ENCODE measurements at regions not wholly inside any gene's neighbourhood (a gene's known extent, or its start where the extent isn't known, plus 50 kb on each side); places are given as distances from the start of the nearest gene placed in this dataset.

- POLR2A ChIA-PET: interaction anchor here (0.6 to 1.3 kb wide), 4 partner anchors 32 to 1905 kb away, joined by 3 to 5 read pairs (median 4); no protein-coding TSS in a partner anchor
- CTCF ChIA-PET: interaction anchor here (0.8 to 3.9 kb wide), 11 partner anchors 10 to 189 kb away, joined by 3 to 14 read pairs (median 4); no protein-coding TSS in a partner anchor
- TF ChIP-seq CTCF (IDR thresholded peaks at IDR 0.05; ENCODE audit: control extremely low read depth, extremely low read depth, low read depth, missing control alignments): no peak
- no peak for DNase-seq (ENCODE audit: extremely low spot score)
These were observed 58.4 kb upstream of the FUT8 start for GRCh38 chr14:65354131-65354530.

GRCh38 chr14:65354715-65355114 is 57.8 kb upstream of the FUT8 start:
- no peak for TF ChIP-seq CTCF (IDR thresholded peaks at IDR 0.05; ENCODE audit: control extremely low read depth, extremely low read depth, low read depth, missing control alignments)
- DNase-seq (ENCODE audit: extremely low spot score): no peak
- CTCF ChIA-PET: interaction anchor here (0.8 to 3.9 kb wide), 9 partner anchors 15 to 190 kb away, joined by 3 to 14 read pairs (median 3); no protein-coding TSS in a partner anchor
- POLR2A ChIA-PET: interaction anchor here (1.2 to 1.3 kb wide), 2 partner anchors 51 to 53 kb away, joined by 3 to 4 read pairs; no protein-coding TSS in a partner anchor

- POLR2A ChIA-PET: interaction anchor here (1.0 to 1.1 kb wide), 2 partner anchors 35 to 52 kb away, joined by 3 read pairs; no protein-coding TSS in a partner anchor
These were observed 56.1 kb upstream of the FUT8 start for GRCh38 chr14:65356327-65356836.

GRCh38 chr14:65357113-65357512 is 55.4 kb upstream of the FUT8 start:
- TF ChIP-seq CTCF (IDR thresholded peaks at IDR 0.05; ENCODE audit: control extremely low read depth, extremely low read depth, low read depth, missing control alignments): no peak
- POLR2A ChIA-PET: no interaction called here
- CTCF ChIA-PET: interaction anchor here (1.2 to 3.9 kb wide), 2 partner anchors 36 to 70 kb away, joined by 3 to 14 read pairs; no protein-coding TSS in a partner anchor
- no peak for DNase-seq (ENCODE audit: extremely low spot score)

More at GRCh38 chr14:65356327-65356836, 56.1 kb upstream of the FUT8 start:
- CTCF ChIA-PET: interaction anchor here (0.7 to 3.9 kb wide), 8 partner anchors 8 to 468 kb away, joined by 3 to 14 read pairs (median 4); no protein-coding TSS in a partner anchor
- no peak for DNase-seq (ENCODE audit: extremely low spot score)
- no peak for TF ChIP-seq CTCF (IDR thresholded peaks at IDR 0.05; ENCODE audit: control extremely low read depth, extremely low read depth, low read depth, missing control alignments)

- CTCF ChIA-PET: interaction anchor here (1.2 kb wide), 1 partner anchor 71 kb away, joined by 3 read pairs; no protein-coding TSS in a partner anchor
- POLR2A ChIA-PET: no interaction called here
These were observed 54.8 kb upstream of the FUT8 start for GRCh38 chr14:65357689-65358088.

GRCh38 chr14:65359503-65359902 is 53.0 kb upstream of the FUT8 start:
- TF ChIP-seq CTCF (IDR thresholded peaks at IDR 0.05; ENCODE audit: control extremely low read depth, extremely low read depth, low read depth, missing control alignments): no peak
- DNase-seq (ENCODE audit: extremely low spot score): no peak
- ChIA-PET CTCF (interaction anchor here (0.6 to 2.4 kb wide), 11 partner anchors 10 to 195 kb away, joined by 3 to 9 read pairs (median 4); no protein-coding TSS in a partner anchor), POLR2A (interaction anchor here (0.6 kb wide), 1 partner anchor 145 kb away, joined by 6 read pairs; no protein-coding TSS in a partner anchor)

More at GRCh38 chr14:65357689-65358088, 54.8 kb upstream of the FUT8 start:
- no peak for TF ChIP-seq CTCF (IDR thresholded peaks at IDR 0.05; ENCODE audit: control extremely low read depth, extremely low read depth, low read depth, missing control alignments)
- DNase-seq (ENCODE audit: extremely low spot score): no peak
